ENCODE measurements at regions not wholly inside any gene's neighbourhood (a gene's known extent, or its start where the extent isn't known, plus 50 kb on each side); places are given as distances from the start of the nearest gene placed in this dataset.

DNA sequence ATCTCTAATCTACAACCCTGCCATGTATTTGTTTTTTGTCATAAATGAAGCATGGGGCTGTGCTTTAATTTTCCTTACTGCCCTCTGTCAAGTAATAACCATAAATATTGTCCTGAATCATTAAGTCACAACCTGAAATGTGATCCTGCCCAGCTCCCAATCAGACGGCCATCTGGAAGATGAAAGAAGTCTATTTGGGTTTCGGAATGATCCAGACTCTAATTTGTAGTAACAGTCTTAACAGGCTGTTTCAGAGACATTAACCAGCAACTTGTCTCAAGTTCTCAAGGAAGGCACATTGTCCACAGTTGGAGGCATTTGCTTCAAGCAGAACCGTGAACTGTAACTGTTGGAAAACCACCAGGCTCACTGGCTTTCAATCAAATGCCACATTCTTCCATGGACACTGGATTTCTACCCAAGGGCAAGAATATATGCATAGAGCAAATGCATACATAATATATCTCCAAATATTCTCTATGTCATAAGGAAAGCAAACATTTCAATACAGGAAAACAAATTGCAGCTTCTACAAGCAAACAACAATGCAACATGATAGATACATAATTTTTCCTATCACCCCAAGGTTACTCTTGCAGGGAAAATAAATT is 405.2 kb upstream of the NPVF start:
- Histone ChIP-seq H3K27me3 (ENCODE audit: insufficient read depth, low read length) (peaks cover 25% of the 10 kb centered on the region), H3K4me3 (replicated peaks in 1 of 2; ENCODE audit: low read depth in 1 of 2, low read length in 2 of 2) (no peak overlapping the region), H3K27ac (ENCODE audit: low read depth, low read length) (no peak overlapping the region), H3K9me3 (ENCODE audit: control insufficient read depth in 1 of 2, insufficient read depth in 1 of 2, low read depth in 1 of 2, low read length in 2 of 2) (no peaks in the 10 kb centered on the region), H2AFZ (ENCODE audit: low read depth, low read length, poor library complexity, severe bottlenecking) (no peak overlapping the region), H3K9me2 (ENCODE audit: insufficient read depth) (no peaks in the 10 kb centered on the region), H4K20me1 (ENCODE audit: insufficient read depth) (no peaks in the 10 kb centered on the region), H3K4me1 (ENCODE audit: control insufficient read depth in 1 of 2, insufficient read depth in 2 of 2, low read length in 2 of 2) (no peaks in the 10 kb centered on the region), H3K36me3 (ENCODE audit: control insufficient read depth in 1 of 2, insufficient read depth in 2 of 2, low read length in 2 of 2) (no peaks in the 10 kb centered on the region), H3K9ac (ENCODE audit: low read length) (no peak overlapping the region), H3K4me2 (ENCODE audit: low read length) (no peak overlapping the region), H3K79me2 (ENCODE audit: insufficient read depth, low read length) (no peaks in the 10 kb centered on the region)
- ATAC-seq: no peak
- TF ChIP-seq, protein P1, sequence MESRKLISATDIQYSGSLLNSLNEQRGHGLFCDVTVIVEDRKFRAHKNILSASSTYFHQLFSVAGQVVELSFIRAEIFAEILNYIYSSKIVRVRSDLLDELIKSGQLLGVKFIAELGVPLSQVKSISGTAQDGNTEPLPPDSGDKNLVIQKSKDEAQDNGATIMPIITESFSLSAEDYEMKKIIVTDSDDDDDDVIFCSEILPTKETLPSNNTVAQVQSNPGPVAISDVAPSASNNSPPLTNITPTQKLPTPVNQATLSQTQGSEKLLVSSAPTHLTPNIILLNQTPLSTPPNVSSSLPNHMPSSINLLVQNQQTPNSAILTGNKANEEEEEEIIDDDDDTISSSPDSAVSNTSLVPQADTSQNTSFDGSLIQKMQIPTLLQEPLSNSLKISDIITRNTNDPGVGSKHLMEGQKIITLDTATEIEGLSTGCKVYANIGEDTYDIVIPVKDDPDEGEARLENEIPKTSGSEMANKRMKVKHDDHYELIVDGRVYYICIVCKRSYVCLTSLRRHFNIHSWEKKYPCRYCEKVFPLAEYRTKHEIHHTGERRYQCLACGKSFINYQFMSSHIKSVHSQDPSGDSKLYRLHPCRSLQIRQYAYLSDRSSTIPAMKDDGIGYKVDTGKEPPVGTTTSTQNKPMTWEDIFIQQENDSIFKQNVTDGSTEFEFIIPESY (IDR thresholded peaks at IDR 0.05; ENCODE audit: extremely low read depth, insufficient replicate concordance, low read length): no peak
- TF ChIP-seq ELF1 (IDR thresholded peaks at IDR 0.05; ENCODE audit: borderline replicate concordance, low read depth): no peak
- TF ChIP-seq POLR2A (IDR thresholded peaks at IDR 0.05; ENCODE audit: borderline replicate concordance, extremely low read depth, insufficient read depth, insufficient read length): no peak
- TF ChIP-seq ZFX (IDR thresholded peaks at IDR 0.05): no peak
- no peak for TF ChIP-seq JUND (IDR thresholded peaks at IDR 0.05)
- TF ChIP-seq EZH2 (IDR thresholded peaks at IDR 0.05): no peak
- no peak for TF ChIP-seq FOSL1 (IDR thresholded peaks at IDR 0.05; ENCODE audit: low read depth)
- TF ChIP-seq RAD21 (IDR thresholded peaks at IDR 0.05; ENCODE audit: low read depth): no peak
- no peak for TF ChIP-seq EZH2phosphoT487 (IDR thresholded peaks at IDR 0.05; ENCODE audit: borderline replicate concordance)
- TF ChIP-seq SIN3A (IDR thresholded peaks at IDR 0.05; ENCODE audit: low read depth): no peak
- ChIA-PET POLR2A (no interaction called here), RAD21 (ENCODE audit: low non-redundant PET in 1 of 2, low total read pairs in 2 of 2, uncharacterized antibody in 2 of 2, unreplicated experiment in 2 of 2) (no interaction called here), CTCF (no interaction called here)
- no peak for DNase-seq (ENCODE audit: low read depth, low spot score)
- BruUV-seq (replicated peaks): no TSS peak
- intact Hi-C loops (cut with micrococcal nuclease): no loop called here

DNA sequence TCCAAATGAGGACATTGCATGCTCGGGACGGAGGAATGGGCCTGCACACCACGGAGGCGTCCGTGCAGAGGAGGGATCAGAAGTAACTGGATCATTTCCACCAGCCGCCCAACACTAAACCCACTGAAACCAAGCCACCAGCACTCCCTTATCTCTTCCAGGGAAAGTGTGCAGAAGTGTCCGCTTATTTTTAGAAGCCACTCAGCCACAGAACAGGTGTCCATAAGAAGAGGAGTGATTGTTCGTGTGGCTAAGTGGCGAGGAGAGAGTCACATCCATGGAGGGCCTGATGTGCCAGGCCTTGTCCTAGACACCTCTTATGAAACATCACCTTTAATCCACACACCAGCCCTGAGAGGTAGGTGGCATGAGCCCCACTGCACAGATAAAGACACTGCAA is 407.9 kb upstream of the NPVF start:
- BruUV-seq (replicated peaks): no TSS peak
- Histone ChIP-seq H3K27ac (ENCODE audit: low read depth, low read length) (no peak overlapping the region), H3K27me3 (ENCODE audit: insufficient read depth, low read length) (peaks cover 8% of the 10 kb centered on the region; the same call in 1 of the 2 replicates), H3K9me2 (ENCODE audit: insufficient read depth) (no peaks in the 10 kb centered on the region), H3K36me3 (ENCODE audit: control insufficient read depth in 1 of 2, insufficient read depth in 2 of 2, low read length in 2 of 2) (no peaks in the 10 kb centered on the region), H3K9ac (ENCODE audit: low read length) (no peak overlapping the region), H4K20me1 (ENCODE audit: insufficient read depth) (no peaks in the 10 kb centered on the region), H3K4me2 (ENCODE audit: low read length) (no peak overlapping the region), H2AFZ (ENCODE audit: low read depth, low read length, poor library complexity, severe bottlenecking) (no peak overlapping the region), H3K79me2 (ENCODE audit: insufficient read depth, low read length) (no peaks in the 10 kb centered on the region), H3K9me3 (ENCODE audit: control insufficient read depth in 1 of 2, insufficient read depth in 1 of 2, low read depth in 1 of 2, low read length in 2 of 2) (no peaks in the 10 kb centered on the region), H3K4me1 (ENCODE audit: control insufficient read depth in 1 of 2, insufficient read depth in 2 of 2, low read length in 2 of 2) (no peaks in the 10 kb centered on the region), H3K4me3 (replicated peaks in 1 of 2; ENCODE audit: low read depth in 1 of 2, low read length in 2 of 2) (no peak overlapping the region)
- DNase-seq (ENCODE audit: low read depth, low spot score): no peak
- RAD21 ChIA-PET (ENCODE audit: low non-redundant PET in 1 of 2, low total read pairs in 2 of 2, uncharacterized antibody in 2 of 2, unreplicated experiment in 2 of 2): no interaction called here
- CTCF ChIA-PET: no interaction called here
- POLR2A ChIA-PET: no interaction called here
- intact Hi-C loops (cut with micrococcal nuclease): no loop called here
- ATAC-seq: no peak
- no peak for TF ChIP-seq EZH2phosphoT487 (IDR thresholded peaks at IDR 0.05; ENCODE audit: borderline replicate concordance)
- no peak for TF ChIP-seq ZNF274 (IDR thresholded peaks at IDR 0.05; ENCODE audit: low read depth, low read length)
- TF ChIP-seq, protein P2, sequence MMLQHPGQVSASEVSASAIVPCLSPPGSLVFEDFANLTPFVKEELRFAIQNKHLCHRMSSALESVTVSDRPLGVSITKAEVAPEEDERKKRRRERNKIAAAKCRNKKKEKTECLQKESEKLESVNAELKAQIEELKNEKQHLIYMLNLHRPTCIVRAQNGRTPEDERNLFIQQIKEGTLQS (IDR thresholded peaks at IDR 0.05): no peak
- no peak for TF ChIP-seq YY1 (IDR thresholded peaks at IDR 0.05; ENCODE audit: extremely low read depth, insufficient replicate concordance, low read depth, low read length)
- TF ChIP-seq, protein P3, sequence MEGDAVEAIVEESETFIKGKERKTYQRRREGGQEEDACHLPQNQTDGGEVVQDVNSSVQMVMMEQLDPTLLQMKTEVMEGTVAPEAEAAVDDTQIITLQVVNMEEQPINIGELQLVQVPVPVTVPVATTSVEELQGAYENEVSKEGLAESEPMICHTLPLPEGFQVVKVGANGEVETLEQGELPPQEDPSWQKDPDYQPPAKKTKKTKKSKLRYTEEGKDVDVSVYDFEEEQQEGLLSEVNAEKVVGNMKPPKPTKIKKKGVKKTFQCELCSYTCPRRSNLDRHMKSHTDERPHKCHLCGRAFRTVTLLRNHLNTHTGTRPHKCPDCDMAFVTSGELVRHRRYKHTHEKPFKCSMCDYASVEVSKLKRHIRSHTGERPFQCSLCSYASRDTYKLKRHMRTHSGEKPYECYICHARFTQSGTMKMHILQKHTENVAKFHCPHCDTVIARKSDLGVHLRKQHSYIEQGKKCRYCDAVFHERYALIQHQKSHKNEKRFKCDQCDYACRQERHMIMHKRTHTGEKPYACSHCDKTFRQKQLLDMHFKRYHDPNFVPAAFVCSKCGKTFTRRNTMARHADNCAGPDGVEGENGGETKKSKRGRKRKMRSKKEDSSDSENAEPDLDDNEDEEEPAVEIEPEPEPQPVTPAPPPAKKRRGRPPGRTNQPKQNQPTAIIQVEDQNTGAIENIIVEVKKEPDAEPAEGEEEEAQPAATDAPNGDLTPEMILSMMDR (IDR thresholded peaks at IDR 0.05 in 2 of 3, conservative IDR thresholded peaks at IDR 0.05 in 1 of 3; ENCODE audit: borderline replicate concordance in 1 of 3, insufficient read depth in 1 of 3, low read depth in 2 of 3, low read length in 2 of 3): no peak
- TF ChIP-seq CEBPB (IDR thresholded peaks at IDR 0.05; ENCODE audit: low read depth): no peak
- TF ChIP-seq SP1 (IDR thresholded peaks at IDR 0.05; ENCODE audit: low read depth): no peak

Measured in HCT116 (cell line).